ENCODE measurements at regions not wholly inside any gene's neighbourhood (a gene's known extent, or its start where the extent isn't known, plus 50 kb on each side); places are given as distances from the start of the nearest gene placed in this dataset.

DNA sequence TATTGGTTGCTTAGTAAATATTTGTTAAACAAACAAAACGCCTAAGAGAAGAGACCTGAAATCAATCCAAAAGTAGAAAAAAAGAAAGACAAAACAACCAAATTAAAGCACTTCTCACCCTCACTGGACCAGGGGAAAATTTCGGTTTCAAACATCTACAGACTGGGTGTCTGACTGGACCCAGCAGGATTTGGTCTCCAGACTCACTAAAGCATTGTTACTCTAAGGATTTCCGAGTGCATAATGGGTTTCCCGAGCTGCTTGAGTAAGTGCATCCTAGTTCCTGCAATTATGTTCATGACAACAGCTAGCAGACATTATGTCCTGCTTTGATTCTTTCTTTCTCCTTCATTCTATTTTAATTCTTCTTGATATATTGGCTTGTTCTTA lies 51.8 kb upstream of the FAM3C start:
- intact Hi-C loops (cut with DNase I) = loop anchor here (2.0 kb wide), 1 partner anchor 51 kb away; the partner anchor contains the start of gene FAM3C
- ATAC-seq (peak; percentile 48), DNase-seq (ENCODE audit: missing footprints) (no peak)

DNA sequence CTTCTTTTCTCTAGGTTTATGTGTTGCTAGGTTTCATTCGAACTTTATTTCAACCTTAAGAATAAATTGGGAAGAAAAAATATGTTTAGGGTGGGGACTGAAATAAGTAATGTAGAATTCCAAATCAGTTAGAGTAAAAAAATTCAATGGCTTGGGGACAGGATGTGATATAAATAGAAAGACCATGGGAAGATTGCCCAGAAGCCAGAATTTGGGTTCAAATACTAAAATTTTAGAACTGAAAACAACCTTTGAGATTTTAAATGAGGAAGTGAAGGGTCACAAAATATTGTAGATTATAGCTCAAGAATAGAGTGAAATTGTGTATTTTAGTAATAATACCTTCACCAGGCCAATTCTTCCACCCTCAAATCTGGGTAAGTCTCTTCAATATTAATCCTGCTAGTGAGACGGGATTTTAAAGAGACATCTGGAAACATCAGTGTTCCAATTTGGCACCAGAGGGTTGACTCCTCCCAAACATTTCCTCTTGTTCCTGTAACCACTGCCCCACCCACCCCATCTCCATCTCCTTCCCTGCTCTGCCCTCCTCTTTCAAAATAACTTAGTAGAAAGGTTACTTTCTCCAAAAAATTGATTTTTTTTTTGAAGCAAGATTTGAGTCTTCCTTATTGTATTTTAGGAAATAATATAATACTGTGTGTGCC lies 51.3 kb upstream of the FAM3C start:
- DNase-seq (ENCODE audit: missing footprints) = peak; percentile 75
- intact Hi-C loops (cut with DNase I) = loop anchor here (2.0 kb wide), 1 partner anchor 51 kb away; the partner anchor contains the start of gene FAM3C
- ATAC-seq = peak; percentile 88

- no peak for DNase-seq (ENCODE audit: missing footprints)
- intact Hi-C loops (cut with DNase I) = loop anchor here (2.0 kb wide), 1 partner anchor 50 kb away; the partner anchor contains the start of gene FAM3C
- ATAC-seq = no peak
These were observed 50.4 kb upstream of the FAM3C start for GRCh38 chr7:121446526-121446925.

Data from Right ventricle myocardium inferior (tissue), 1 donor.